Inflammatory macrophage (primary cell): ENCODE measurements at regions not wholly inside any gene's neighbourhood (a gene's known extent, or its start where the extent isn't known, plus 50 kb on each side); places are given as distances from the start of the nearest gene placed in this dataset.
"Not testable (repeated sequence)": the region's sequence is repeated elsewhere in the genome, so short reads cannot be mapped to it uniquely, and the experiment has no call there.

Source experiments
- DNase-seq, 2 donors: peaks; one replicate each; pipeline ENCODE4 v3.0.0-alpha.2; 2020 to 2022

GRCh38 chr11:98260983-98261382, 759.8 kb upstream of the CNTN5 start:
- DNase-seq, result no peak

- DNase-seq, result no peak
Observed at GRCh38 chr11:98277251-98277912, 743.4 kb upstream of the CNTN5 start.

DNA sequence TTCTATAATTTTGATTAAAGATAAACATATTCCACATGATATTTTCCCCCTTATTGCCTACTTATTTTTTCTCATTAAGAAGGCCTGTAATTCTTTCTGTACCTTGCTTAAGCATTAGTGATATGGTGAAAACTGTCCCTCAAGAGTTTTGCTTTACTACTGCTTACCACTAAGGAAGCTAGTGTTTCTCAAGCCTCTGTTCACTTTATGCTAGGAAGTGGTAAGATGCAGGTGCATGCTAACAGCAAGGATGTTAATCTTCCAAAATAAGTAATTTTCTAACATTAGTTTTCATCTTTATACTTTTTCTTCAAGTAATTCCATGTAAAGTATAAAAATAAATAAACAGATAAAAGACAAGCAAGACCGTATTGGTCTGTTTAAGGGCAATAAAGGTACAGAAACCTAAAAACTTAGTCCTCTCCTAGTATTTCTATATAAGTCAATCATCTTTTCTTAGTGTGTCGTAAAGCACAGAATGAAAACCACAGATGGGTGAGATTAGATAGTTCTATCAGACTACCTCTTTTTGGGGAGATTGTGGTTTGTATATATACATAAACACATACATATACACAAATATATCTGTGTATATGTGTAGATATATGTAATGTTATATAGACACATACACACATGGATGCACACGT, 731.0 kb upstream of the CNTN5 start:
- no peak for DNase-seq

DNA sequence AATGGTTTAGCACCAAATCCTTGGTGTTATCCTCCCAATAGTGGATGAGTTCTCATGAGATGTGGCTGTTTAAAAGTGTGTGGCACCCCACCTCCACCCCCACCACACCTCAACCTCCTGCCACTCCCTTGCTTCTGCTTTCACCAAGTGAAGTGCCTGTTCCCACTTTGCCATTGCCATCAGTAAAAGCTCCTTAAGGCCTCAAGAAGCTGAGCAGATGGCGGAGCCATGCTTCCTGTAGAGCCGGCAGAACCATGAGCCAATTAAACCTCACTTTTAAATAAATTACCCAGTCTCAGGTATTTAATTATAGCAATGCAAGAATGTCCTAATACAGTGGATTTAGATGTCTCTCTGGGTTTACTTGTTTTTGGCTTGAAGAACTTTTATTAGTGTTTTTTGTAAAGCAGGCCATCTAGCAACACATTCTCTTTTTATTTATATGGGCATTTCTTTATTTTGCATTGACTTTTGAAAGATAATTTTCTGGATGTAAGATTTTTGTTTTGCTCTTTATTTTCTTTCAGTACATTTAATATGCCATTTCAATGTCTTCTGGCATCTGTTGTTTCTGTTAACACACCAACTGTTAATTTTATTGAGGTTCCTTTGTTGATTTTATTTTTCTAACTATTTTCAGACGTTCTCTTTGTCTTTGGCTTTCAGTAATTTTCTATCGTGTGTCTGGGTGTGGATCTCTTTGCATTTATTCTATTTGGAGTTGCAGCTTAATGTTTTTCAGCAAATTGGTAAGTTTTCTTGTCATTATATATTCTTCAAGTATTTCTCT, 724.5 kb upstream of the CNTN5 start:
- no peak for DNase-seq

DNA sequence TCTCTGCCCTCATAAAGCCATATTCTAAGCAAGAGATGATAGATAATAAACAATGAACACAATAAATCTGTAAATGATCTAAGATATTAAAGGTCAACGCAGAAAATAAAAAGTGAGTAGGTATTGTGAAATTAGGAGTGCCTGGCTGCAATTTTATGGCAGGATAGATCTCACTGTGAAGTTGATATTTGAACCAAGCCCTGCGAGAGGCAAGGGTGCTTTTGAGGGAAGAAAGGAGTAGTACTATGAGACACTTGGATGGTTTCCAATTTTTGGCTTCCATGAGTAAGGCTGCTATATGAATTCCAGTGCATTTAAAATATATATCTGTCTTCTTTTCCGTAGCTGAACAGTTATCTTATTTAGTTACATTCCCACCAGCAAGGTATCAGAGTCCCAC, 720.0 kb upstream of the CNTN5 start:
- DNase-seq, result no peak

DNA sequence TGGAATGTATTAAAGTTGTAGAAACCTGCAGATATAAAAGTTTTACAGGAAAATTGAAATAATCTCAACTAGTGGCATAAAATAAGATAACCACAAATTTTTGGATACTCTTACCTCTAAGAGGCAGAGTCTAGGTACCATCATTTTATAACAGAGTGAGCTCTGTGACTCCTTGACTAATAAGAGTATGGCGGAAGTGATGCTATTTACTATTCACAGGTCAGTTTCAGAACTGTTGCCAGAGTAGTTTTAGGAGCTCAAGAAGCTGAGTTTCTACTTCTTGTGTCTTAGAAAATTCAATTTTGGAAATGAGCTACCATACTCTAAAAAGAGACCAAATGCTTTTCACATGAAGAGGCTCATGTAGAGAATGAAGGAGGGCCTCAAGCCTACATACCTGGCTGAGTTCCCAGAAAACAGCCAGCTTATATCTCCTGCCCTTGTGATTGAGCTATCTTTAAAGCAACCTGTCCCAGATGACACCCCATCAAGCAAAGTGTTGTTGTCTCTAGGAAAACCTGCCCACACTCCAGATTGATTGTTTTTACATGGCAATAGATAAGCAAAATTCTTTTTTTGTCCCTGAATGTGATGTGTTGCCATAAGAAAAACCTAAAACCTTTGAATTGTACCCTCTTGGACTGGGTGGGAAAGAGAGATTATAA, 712.8 kb upstream of the CNTN5 start:
- DNase-seq, result no peak

DNA sequence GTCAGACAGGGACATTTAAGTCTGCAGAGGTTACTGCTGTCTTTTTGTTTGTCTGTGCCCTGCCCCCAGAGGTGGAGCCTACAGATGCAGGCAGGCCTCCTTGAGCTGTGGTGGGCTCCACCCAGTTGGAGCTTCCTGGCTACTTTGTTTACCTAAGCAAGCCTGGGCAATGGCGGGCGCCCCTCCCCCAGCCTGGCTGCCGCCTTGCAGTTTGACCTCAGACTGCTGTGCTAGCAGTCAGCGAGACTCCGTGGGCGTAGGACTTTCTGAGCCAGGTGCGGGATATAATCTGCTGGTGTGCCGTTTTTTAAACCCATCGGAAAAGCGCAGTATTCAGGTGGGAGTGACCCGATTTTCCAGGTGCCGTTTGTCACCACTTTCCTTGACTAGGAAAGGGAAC, 690.4 kb upstream of the CNTN5 start:
- not testable (repeated sequence) for DNase-seq

GRCh38 chr11:98358551-98358950, 662.2 kb upstream of the CNTN5 start:
- DNase-seq, result no peak

- DNase-seq, result no peak
Observed at GRCh38 chr11:98365190-98365589, 655.6 kb upstream of the CNTN5 start.

DNA sequence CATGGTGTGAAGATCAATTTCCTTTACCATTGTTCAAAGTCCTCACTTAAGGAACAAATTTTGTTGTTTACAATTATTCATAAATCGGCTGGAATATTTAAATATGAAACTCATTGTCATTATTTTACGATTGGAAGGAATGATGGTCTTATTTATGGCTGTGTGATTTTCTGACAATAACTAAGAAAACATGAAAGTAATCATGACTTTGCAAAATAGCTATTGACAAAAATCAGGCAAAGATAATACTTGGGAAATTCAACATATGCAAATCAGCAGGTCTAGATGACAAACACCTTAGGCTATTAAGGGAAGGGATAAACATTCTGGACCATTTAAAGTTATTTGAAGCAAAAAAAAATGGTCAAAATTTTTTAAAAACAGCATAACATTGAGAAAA, 654.8 kb upstream of the CNTN5 start:
- DNase-seq, result no peak

- no peak for DNase-seq
Observed at GRCh38 chr11:98390391-98390790, 630.4 kb upstream of the CNTN5 start.

DNA sequence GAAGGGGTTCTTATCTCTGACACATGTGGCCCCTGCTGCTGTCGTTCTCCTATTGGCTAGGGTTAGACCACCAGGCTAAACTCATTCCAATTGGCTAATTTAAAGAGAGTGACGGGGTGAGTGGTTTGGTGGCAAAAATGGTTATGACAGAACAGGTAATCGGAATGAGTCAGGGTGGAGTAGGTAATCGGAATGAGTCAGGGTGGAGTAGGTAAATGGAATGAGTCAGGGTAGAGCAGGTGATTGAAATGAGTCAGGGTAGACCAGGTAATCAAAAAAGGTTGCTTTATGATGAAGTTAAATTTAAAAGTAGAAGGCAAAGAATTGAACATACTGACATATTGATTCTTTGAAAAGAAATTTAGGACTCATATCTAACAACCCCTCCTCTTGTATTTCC, 626.2 kb upstream of the CNTN5 start:
- DNase-seq, result not testable (repeated sequence)

DNA sequence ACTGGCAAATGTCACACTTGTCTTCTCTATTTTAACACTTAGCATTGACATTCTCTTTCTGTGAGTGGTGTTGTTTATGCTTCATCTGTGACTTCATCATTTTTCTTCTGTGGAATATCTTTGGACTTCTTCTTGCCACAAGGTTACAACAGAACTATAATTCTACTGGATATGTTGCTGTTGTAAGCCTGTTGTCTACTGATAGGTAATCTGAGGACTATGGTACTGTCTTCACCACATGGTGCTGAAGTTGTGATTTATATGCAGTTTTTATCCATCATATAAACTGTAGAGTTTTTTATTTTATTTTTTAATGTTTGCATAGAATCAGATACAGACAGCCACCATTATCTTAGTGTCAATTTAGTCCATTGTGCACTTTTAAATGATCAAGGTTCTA, 622.2 kb upstream of the CNTN5 start:
- no peak for DNase-seq

DNA sequence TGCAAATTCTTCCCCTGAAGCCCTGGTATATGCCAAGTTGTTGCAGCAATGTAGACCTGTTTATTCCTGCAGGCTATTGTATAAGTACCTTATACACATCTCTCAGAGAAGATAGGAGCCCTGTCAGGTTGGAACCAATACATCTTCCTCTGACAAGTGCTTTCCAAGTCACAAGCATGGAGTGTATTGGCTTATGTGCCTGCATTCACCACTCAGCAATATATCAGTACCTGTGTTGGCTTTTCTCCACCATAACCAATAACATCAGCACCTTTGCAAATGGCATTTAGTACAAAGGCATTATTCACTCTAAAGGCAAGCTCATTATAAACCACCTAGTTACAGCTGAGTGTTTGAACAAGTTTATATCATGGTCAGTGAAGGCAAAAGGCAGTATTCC, 611.7 kb upstream of the CNTN5 start:
- DNase-seq, result no peak

DNA sequence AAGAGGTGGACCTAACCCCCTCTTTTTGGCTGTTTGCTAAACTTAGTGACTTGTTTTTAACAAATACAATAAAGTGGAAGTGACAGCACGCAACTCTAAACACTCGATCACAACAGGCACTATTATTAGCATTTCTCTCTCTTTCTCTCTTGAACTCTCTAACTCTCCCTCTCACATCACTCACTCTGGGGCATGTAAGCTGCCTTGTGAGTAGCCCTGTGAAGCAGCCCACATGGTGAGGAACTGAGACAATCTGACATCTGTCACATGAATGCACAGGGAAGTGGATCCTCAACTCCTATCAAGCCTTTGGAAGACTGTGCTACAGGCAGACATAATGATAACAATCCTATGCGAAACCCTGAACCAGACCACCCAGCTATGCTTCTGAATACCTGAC, 609.0 kb upstream of the CNTN5 start:
- no peak for DNase-seq

DNA sequence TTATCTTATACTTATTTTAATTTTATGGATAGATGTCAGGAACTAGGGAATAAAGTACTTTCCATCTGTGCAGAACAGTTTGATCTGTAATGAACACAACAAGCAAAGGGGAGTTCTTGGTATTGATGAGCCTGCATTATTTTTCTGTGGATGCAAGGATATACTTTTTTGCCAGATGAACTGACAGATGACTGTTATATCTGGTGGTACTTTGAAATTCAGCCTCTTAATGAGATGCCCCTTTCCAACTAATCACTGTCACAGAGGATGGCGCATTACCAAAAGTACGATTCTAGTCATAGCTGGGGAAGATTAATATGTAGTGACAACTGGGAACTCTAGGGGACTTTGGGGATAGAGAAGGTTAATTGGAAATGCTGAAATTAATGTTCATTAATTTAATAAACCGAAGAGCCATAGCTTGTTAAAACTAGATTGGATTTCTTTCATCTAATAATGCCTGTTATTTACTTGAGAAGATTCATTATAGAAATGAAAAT, 603.4 kb upstream of the CNTN5 start:
- no peak for DNase-seq

DNA sequence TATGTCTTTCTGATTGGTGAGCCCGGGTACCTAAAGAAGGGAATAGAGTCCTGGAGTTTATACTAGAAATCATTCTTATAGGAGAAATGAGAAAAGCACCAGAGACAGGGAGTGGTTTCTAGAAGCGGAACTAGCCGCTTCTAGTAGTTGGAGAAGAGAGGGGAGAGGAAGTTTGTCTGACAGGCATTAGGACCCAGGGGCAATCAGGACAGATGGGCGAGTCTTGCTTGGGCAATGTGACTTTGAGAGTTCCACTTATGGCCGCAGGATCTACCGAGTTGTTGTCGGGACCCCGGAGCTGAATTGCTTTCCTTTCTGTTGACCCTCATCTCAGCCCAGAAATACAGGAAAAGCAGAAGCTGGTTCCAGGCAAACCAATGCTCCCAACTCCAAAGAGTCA, 596.8 kb upstream of the CNTN5 start:
- no peak for DNase-seq

DNA sequence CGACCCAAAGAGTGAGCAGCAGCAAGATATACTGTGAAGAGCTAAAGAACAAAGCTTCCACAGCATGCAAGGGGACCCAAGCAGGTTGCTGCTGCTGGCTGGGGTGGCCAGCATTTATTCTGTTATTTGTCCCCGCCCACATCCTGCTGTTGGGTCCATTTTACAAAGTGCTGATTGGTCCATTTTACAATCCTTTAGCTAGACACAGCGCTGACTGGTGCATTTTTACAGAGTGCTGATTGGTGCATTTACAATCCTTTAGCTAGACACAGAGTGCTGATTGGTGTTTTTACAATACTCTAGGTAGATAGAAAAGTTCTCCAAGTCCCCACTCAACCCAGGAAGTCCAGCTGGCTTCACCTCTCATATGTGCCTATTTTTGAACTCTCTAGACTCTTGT, 596.0 kb upstream of the CNTN5 start:
- DNase-seq, result not testable (repeated sequence)

GRCh38 chr11:98431463-98432359, 589.0 kb upstream of the CNTN5 start:
- no peak for DNase-seq

DNA sequence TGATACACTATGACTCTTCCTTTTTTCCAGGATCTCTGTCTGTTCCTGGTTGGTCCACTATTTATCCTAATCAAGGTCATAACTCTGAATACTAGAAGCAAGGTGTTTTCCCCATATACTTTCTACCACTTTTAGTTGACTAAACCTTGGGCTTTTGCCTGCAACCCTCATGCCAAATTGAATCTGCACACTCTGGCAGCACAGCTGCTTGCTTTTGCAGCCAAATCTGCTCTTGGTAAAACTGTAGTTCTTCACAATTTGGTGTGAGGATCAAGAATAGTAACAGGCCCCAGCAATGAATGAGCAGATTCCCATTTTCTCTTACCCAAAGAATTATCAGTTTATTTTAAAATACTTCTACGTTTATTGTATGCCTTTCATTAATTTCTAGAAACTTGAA, 586.5 kb upstream of the CNTN5 start:
- no peak for DNase-seq

DNA sequence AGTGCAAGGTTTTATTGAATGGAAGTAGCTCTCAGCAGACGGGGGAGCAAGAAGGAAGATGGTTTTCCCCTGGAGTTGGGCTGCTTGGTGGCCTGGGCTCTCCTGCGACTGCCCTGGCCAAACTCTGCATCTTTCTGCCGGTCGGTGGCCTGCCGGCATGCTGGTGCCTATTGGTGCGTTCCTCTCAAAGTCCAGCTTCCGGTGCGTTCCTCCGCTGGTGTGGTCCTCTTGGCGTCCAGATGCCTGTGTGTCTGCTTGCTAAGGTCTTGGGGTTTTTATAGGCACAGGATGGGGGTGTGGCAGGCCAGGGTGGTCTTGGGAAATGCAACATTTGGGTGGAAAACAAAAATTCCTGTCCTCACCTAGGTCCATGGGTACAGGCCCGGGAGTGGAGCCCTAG, 567.4 kb upstream of the CNTN5 start:
- DNase-seq, result no peak
